Activated CD4-positive, alpha-beta T cell treated with anti-CD3 and anti-CD28 coated beads, Interleukin-2, amount 10 ng/mL, durations not matched to agents 7 days and 5 days (primary cell): ENCODE measurements at regions not wholly inside any gene's neighbourhood (a gene's known extent, or its start where the extent isn't known, plus 50 kb on each side); places are given as distances from the start of the nearest gene placed in this dataset.
"Not testable (repeated sequence)": the region's sequence is repeated elsewhere in the genome, so short reads cannot be mapped to it uniquely, and the experiment has no call there.

ENCODE experiments used
- CTCF ChIA-PET: fragments of 350-600 bp; sonication (Branson Sonifier 250); formaldehyde crosslinking; loops from one replicate; lab custom pipeline; 2021; ENCODE audit warnings: antibody characterized with exemption; lab: Charles Lee
- POLR2A ChIA-PET: fragments of 350-600 bp; sonication (Branson Sonifier 250); formaldehyde crosslinking; loops from one replicate; lab custom pipeline; 2021; ENCODE audit warnings: antibody characterized with exemption; lab: Charles Lee
- DNase-seq: peaks from one replicate; pipeline ENCODE4 v3.0.0-alpha.2; 2020
- H3K27ac Mint-ChIP-seq: one replicate; pipeline ENCODE4 v1.8.0; 2021; ENCODE audit warnings: mild to moderate bottlenecking, moderate library complexity, mixed read lengths
- H3K27me3 Mint-ChIP-seq: one replicate; pipeline ENCODE4 v1.8.0; 2021; ENCODE audit warnings: mixed read lengths
- H3K36me3 Mint-ChIP-seq: one replicate; pipeline ENCODE4 v1.8.0; 2021; ENCODE audit warnings: low read depth, mixed read lengths
- H3K4me1 Mint-ChIP-seq: one replicate; pipeline ENCODE4 v1.8.0; 2021; ENCODE audit warnings: mixed read lengths
- H3K4me3 Mint-ChIP-seq: one replicate; pipeline ENCODE4 v1.8.0; 2021; ENCODE audit warnings: mild to moderate bottlenecking, moderate library complexity, mixed read lengths
- H3K9me3 Mint-ChIP-seq: one replicate; pipeline ENCODE4 v1.8.0; 2021; ENCODE audit warnings: mixed read lengths

- ChIA-PET POLR2A (no interaction called here), CTCF (no interaction called here)
- H3K36me3 Mint-ChIP-seq = no peaks in the 10 kb centered on the region
- no peaks in the 10 kb centered on the region for H3K4me1 Mint-ChIP-seq
- H3K9me3 Mint-ChIP-seq = no peaks in the 10 kb centered on the region
- H3K27me3 Mint-ChIP-seq = peaks cover 2% of the 10 kb centered on the region
- H3K27ac Mint-ChIP-seq = no peak overlapping the region
- H3K4me3 Mint-ChIP-seq = no peak overlapping the region
- DNase-seq = no peak
Observed at GRCh38 chr17:5874486-5874885, 195.7 kb upstream of the WSCD1 start.

GRCh38 chr17:5877366-5877765, 192.8 kb upstream of the WSCD1 start:
- no peaks in the 10 kb centered on the region for H3K4me1 Mint-ChIP-seq
- H3K9me3 Mint-ChIP-seq = no peaks in the 10 kb centered on the region
- peaks cover 4% of the 10 kb centered on the region for H3K27me3 Mint-ChIP-seq
- H3K36me3 Mint-ChIP-seq = no peaks in the 10 kb centered on the region
- CTCF ChIA-PET = no interaction called here
- POLR2A ChIA-PET = no interaction called here
- no peak for DNase-seq
- no peak overlapping the region for H3K27ac Mint-ChIP-seq
- no peak overlapping the region for H3K4me3 Mint-ChIP-seq

GRCh38 chr17:5877948-5878347, 192.2 kb upstream of the WSCD1 start:
- ChIA-PET POLR2A (no interaction called here), CTCF (no interaction called here)
- Mint-ChIP-seq H3K4me3 (no peak overlapping the region), H3K36me3 (no peaks in the 10 kb centered on the region), H3K4me1 (no peaks in the 10 kb centered on the region), H3K27me3 (peaks cover 4% of the 10 kb centered on the region), H3K9me3 (no peaks in the 10 kb centered on the region), H3K27ac (no peak overlapping the region)
- DNase-seq = no peak

DNA sequence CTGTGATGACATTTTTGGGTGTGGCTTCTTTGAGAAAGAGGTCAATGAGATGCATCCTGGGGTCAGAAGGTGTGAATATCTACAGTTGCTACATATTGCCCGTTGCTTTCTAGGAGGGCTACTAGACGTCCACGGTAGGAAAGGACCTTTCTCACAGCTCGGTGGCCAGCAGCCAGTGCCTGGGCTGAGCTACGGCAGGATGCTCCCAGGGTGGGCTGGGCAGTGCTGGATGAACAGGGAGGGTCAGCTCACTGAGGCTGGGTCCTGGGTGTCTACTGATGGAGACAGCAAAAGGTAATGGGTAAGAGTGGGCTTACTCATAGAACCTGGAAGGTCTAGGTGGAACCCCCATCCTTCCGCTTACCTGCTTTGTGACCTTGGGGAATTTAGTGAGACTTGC, 188.3 kb upstream of the WSCD1 start:
- POLR2A ChIA-PET = no interaction called here
- DNase-seq = no peak
- CTCF ChIA-PET = no interaction called here
- no peaks in the 10 kb centered on the region for H3K36me3 Mint-ChIP-seq
- H3K4me3 Mint-ChIP-seq = no peak overlapping the region
- H3K27ac Mint-ChIP-seq = no peak overlapping the region
- no peaks in the 10 kb centered on the region for H3K4me1 Mint-ChIP-seq
- H3K9me3 Mint-ChIP-seq = no peaks in the 10 kb centered on the region
- H3K27me3 Mint-ChIP-seq = peaks cover 4% of the 10 kb centered on the region

- CTCF ChIA-PET = no interaction called here
- Mint-ChIP-seq H3K4me1 (no peaks in the 10 kb centered on the region), H3K9me3 (no peaks in the 10 kb centered on the region)
Observed at GRCh38 chr17:5883775-5884665, 186.2 kb upstream of the WSCD1 start.

GRCh38 chr17:5885336-5885735, 184.8 kb upstream of the WSCD1 start:
- no peaks in the 10 kb centered on the region for H3K4me1 Mint-ChIP-seq
- ChIA-PET CTCF (interaction anchor here (0.6 kb wide), 2 partner anchors 89 to 656 kb away, joined by 3 read pairs; no protein-coding TSS in a partner anchor), POLR2A (no interaction called here)
- H3K4me3 Mint-ChIP-seq = no peak overlapping the region
- H3K27ac Mint-ChIP-seq = no peak overlapping the region
- DNase-seq = no peak
- peaks cover 14% of the 10 kb centered on the region for H3K27me3 Mint-ChIP-seq
- no peaks in the 10 kb centered on the region for H3K36me3 Mint-ChIP-seq
- no peaks in the 10 kb centered on the region for H3K9me3 Mint-ChIP-seq

More at GRCh38 chr17:5883775-5884665, 186.2 kb upstream of the WSCD1 start:
- POLR2A ChIA-PET = no interaction called here
- no peak for DNase-seq
- H3K27ac Mint-ChIP-seq = no peak overlapping the region
- H3K4me3 Mint-ChIP-seq = no peak overlapping the region
- peaks cover 8% of the 10 kb centered on the region for H3K27me3 Mint-ChIP-seq
- H3K36me3 Mint-ChIP-seq = no peaks in the 10 kb centered on the region

DNA sequence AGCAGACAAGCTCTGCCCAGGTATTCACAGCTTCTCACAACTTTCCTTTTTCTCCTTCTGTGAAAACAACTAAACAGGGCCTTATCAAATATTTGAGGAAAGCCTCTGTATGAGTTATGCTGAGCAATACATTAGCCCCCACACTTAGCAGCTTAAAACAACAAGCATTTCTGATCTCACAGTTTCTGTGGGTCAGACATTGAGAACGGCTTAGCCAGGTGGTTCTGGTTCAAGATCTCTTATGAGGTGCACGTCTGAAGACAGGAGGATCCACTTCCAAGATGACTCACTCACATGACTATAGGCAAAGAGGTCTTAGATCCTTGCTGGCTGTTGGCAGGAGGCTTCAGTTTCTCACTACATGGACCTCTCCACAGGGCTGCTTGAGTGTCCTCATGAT, 181.4 kb upstream of the WSCD1 start:
- no peak overlapping the region for H3K27ac Mint-ChIP-seq
- H3K36me3 Mint-ChIP-seq = no peaks in the 10 kb centered on the region
- CTCF ChIA-PET = no interaction called here
- POLR2A ChIA-PET = no interaction called here
- DNase-seq = no peak
- no peaks in the 10 kb centered on the region for H3K9me3 Mint-ChIP-seq
- no peak overlapping the region for H3K4me3 Mint-ChIP-seq
- peaks cover 28% of the 10 kb centered on the region for H3K27me3 Mint-ChIP-seq
- H3K4me1 Mint-ChIP-seq = no peaks in the 10 kb centered on the region

DNA sequence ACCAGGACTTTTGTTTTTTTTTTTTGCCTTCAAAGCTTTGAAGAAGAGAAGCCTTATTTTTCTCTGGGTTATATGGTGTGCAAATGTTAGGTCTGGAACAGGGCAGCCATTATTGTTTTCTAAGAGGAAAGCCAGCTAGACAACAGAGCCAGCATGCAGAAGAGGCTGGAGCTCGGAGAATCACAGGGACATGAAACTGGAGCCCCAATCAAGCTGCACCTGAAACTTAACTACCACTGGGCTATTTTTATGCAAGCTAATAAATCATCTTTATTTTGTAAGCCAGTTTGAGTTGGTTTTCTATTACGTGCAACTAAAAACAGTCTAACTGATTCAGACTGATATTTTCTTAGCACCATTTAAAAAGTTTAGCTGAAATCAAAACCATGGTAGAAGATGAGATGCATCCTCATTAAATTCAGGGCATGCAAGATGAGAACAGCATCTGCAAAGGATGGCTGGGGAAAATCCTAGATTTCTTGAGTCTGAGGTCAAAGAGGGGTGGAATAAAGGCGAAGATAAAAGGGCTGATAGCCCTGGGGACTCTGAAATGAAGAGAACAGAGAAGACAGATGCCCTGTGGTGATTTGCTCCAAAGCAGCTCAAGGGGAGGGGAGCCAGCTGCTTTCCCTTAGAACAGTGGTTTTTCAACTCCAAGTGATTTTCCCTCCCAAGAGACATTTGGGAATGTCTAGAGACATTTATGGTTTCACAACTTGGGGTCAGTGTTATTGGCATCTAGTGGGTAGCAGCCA, 177.1 kb upstream of the WSCD1 start:
- CTCF ChIA-PET = no interaction called here
- H3K36me3 Mint-ChIP-seq = no peaks in the 10 kb centered on the region
- POLR2A ChIA-PET = no interaction called here
- H3K9me3 Mint-ChIP-seq = no peaks in the 10 kb centered on the region
- H3K4me1 Mint-ChIP-seq = peaks cover 3% of the 10 kb centered on the region
- H3K4me3 Mint-ChIP-seq = no peak overlapping the region
- peaks cover 30% of the 10 kb centered on the region for H3K27me3 Mint-ChIP-seq
- no peak overlapping the region for H3K27ac Mint-ChIP-seq
- DNase-seq = no peak

- CTCF ChIA-PET = no interaction called here
- Mint-ChIP-seq H3K4me1 (peaks cover 3% of the 10 kb centered on the region), H3K36me3 (no peaks in the 10 kb centered on the region), H3K9me3 (no peaks in the 10 kb centered on the region), H3K4me3 (no peak overlapping the region), H3K27me3 (peaks cover 26% of the 10 kb centered on the region), H3K27ac (no peak overlapping the region)
- POLR2A ChIA-PET = no interaction called here
- DNase-seq = no peak
Observed at GRCh38 chr17:5893741-5894140, 176.4 kb upstream of the WSCD1 start.

- H3K27ac Mint-ChIP-seq = no peak overlapping the region
- CTCF ChIA-PET = no interaction called here
- H3K36me3 Mint-ChIP-seq = no peaks in the 10 kb centered on the region
- H3K4me1 Mint-ChIP-seq = peaks cover 3% of the 10 kb centered on the region
- POLR2A ChIA-PET = no interaction called here
- peaks cover 16% of the 10 kb centered on the region for H3K27me3 Mint-ChIP-seq
- H3K9me3 Mint-ChIP-seq = no peaks in the 10 kb centered on the region
- no peak for DNase-seq
- H3K4me3 Mint-ChIP-seq = no peak overlapping the region
Observed at GRCh38 chr17:5895276-5895675, 174.9 kb upstream of the WSCD1 start.

GRCh38 chr17:5896215-5896614, 174.0 kb upstream of the WSCD1 start:
- no peaks in the 10 kb centered on the region for H3K36me3 Mint-ChIP-seq
- H3K27me3 Mint-ChIP-seq = peaks cover 16% of the 10 kb centered on the region
- no peaks in the 10 kb centered on the region for H3K9me3 Mint-ChIP-seq
- DNase-seq = no peak
- H3K4me1 Mint-ChIP-seq = peaks cover 3% of the 10 kb centered on the region
- H3K4me3 Mint-ChIP-seq = no peak overlapping the region
- ChIA-PET POLR2A (no interaction called here), CTCF (no interaction called here)
- H3K27ac Mint-ChIP-seq = no peak overlapping the region

DNA sequence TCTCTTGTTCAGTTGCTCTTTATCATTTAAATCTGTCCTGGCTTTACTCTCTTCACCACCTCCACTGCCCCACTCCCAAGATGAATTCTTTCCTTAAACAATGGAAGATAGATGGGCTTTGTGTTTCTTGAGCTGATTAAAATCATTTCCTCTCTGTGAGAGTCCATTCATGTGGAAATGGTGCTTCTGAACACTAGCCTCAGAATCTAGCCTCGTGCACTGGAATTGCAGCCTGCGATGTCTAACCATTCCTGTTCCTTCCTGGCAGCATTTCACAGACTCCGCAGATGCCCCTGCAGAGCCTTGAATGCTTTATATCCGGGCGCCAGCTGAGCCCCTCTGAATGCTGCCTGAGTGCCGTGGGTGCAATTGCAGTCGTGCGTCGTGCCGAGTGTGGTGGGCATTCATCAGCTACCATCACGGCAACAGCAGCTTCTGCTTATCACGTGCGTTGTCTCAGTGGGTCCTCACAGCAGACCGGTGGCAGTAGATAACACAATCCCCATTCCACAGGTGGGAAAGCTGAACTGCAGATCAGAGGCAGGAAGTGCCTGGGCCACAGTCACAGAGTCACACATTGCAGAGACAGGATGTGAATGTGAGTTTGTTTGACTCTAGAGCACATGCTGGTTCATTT, 172.8 kb upstream of the WSCD1 start:
- ChIA-PET CTCF (no interaction called here), POLR2A (no interaction called here)
- Mint-ChIP-seq H3K4me1 (peaks cover 3% of the 10 kb centered on the region), H3K9me3 (no peaks in the 10 kb centered on the region), H3K4me3 (no peak overlapping the region), H3K36me3 (no peaks in the 10 kb centered on the region), H3K27ac (no peak overlapping the region), H3K27me3 (peaks cover 11% of the 10 kb centered on the region)
- DNase-seq = no peak

GRCh38 chr17:5897981-5898380, 172.2 kb upstream of the WSCD1 start:
- H3K27ac Mint-ChIP-seq, CTCF ChIA-PET, H3K4me3 Mint-ChIP-seq, H3K4me1 Mint-ChIP-seq, H3K27me3 Mint-ChIP-seq, H3K9me3 Mint-ChIP-seq, POLR2A ChIA-PET, DNase-seq, H3K36me3 Mint-ChIP-seq: not testable (repeated sequence)
